ENCODE measurements at regions not wholly inside any gene's neighbourhood (a gene's known extent, or its start where the extent isn't known, plus 50 kb on each side); places are given as distances from the start of the nearest gene placed in this dataset.

- no peak for TF ChIP-seq CREB1 (IDR thresholded peaks at IDR 0.05; ENCODE audit: low read depth)
- TF ChIP-seq ZBTB33 (IDR thresholded peaks at IDR 0.05) = no peak
- TF ChIP-seq PRDM15 (CRISPR knock-in tag; IDR thresholded peaks at IDR 0.05) = no peak
- TF ChIP-seq BHLHE40 (IDR thresholded peaks at IDR 0.05; ENCODE audit: borderline replicate concordance in 1 of 2, low read depth in 2 of 2, low read length in 1 of 2) = no peak
- TF ChIP-seq FOXK2 (IDR thresholded peaks at IDR 0.05) = no peak
Measured at GRCh38 chr16:31697744-31698125, 170.0 kb downstream of the AHSP start.

Measured in GM12878 (cell line).